GM18861 (cell line): ENCODE measurements at regions not wholly inside any gene's neighbourhood (a gene's known extent, or its start where the extent isn't known, plus 50 kb on each side); places are given as distances from the start of the nearest gene placed in this dataset.

ENCODE experiments used
- ATAC-seq: cut with Tn5 transposase; IDR thresholded peaks from one replicate; pipeline ENCODE4 v1.9.1; 2021; ENCODE audit not compliant: unreplicated experiment

DNA sequence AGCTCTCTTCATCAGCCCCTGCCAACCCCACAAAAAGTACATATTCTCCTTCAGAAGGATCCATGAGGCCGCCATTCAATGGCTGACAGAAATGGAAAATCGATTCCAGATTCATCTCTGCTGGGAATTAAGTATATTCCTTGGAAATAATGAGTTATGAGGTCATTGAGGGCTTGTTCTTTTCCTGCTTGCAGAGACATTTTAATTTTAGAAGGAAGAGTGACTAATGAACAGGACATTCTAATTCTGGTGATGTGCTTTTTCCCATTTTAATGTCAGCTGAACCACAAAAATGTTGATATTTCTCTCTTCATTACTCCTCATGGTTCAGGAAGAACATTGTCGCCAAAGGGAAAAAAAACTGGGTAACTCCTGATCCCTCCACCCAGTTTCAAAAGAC, 314.0 kb downstream of the PIK3R1 start:
- ATAC-seq: no peak

DNA sequence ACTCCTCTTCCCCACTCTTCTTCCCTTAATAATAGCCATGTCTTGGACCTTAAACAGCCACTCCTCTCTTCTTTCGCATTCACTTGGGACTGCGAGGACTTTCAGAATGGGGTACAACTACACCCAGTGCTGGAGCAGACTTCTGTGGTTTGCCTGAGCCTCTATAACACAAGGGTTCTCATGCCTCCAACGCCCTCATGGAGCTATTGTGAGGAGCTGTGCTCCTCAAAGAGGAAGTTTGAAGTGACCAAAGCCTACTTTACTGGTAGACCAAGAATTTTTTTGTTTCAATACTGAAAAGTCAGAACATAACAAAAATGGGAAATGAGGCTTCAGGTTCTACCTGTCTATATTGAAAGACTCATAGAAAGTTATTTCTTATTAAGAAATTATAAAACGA, 316.4 kb downstream of the PIK3R1 start:
- ATAC-seq: no peak

DNA sequence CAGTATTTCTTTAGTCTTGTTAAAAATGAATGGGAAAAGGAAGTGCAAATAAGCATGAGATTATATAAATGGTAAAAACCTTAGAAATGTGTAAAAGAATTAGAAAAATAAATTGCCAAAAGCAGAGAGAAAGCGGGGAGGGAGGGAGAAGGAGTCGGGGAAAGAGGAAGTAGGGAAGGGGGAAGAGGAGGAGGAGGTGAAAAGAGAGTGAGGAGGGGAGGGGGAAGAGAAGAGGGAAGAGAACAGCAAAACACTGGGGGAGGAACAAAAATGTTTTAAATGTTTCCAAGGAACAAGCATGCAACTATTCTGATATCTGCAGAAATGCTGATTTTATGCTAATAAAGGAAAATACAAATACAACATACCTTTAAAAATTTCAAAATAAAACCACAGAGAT, 317.5 kb downstream of the PIK3R1 start:
- ATAC-seq: no peak

DNA sequence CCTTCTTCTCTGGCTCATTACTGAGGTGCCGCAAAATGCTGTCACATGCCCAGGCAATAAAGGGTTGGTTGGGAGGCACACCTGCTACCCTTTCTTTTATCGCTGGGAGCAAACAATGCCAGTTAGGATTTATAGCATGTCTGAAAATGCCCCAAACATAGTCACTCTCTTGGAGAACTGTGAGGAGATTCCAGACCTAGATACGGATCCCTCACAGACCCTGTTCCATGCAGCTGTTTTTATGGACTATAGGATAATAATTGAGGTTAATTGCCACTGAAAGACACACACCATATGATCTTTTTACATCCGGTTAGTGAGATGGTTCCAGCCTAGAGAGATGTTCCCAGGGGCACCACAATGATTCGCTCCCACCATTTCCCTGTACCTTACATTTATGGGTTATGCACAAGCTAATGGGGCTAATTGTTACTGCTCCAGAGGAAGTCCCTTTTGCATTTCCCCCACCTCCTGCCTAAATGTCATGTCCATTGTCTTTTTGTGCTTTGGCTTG, 318.1 kb downstream of the PIK3R1 start:
- no peak for ATAC-seq

DNA sequence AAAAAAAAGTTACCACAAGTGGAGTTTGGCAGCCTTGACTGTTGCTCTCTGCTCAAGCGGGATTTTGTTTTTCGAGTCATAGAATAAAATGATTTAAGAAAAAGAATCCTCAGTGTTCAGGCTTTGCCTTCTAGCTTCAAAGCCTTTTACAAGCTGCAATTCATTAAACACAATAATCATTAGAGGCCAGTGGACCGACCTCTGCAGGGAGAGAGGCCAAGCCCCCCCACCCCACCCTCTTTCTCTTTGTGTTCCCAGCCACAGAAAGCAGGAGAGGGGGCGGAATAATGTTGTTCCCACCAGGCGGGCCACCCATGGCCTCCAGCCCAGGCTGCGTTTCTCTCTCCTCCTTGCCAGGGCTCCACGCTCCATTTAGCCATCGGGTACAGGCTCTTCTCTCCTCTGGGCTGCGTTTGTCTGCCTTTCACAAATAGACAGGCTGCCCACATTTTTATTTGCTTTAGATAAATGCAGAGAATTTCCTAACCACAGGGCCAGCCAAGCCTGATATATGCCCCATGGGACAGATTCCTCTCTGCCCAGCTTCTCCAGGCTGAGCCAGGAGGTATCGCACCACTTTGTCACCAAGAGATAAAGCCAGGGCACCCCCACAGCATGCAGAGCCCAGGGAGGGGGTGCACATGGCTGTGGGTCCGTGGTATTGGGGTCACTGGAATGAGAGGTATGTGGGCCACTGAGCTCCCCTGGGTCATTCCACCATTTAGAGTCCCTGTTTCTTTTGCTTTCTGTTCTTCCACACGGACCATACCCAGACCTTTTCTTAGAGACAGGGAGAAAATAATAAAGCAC, 318.8 kb downstream of the PIK3R1 start:
- ATAC-seq: no peak

DNA sequence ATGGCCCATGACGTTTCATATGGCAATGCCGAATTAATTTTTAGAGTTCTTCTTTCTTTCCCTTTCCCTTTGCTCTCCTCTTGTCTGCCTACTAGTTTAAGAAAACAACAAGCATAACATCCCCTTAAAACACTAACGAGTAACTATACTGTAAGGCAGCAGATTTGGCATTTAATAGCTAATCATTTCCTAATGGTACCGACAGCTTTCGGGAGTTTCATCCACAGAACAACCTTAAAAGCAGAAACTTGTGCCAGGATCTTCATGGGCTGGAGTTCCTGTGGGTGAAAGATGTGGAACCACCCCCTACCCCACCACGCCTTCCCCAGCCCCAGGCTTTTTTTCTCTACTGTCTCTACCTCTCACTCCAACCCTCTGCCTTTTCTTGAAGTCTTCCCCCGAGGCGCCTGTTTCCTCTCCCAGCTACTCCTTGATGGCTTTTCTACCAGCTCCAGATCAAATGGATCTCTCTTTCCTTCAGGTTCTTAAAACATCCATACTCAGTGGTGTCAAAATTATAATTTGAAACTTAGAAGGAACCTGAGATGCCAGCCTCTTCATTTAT, 319.5 kb downstream of the PIK3R1 start:
- no peak for ATAC-seq

DNA sequence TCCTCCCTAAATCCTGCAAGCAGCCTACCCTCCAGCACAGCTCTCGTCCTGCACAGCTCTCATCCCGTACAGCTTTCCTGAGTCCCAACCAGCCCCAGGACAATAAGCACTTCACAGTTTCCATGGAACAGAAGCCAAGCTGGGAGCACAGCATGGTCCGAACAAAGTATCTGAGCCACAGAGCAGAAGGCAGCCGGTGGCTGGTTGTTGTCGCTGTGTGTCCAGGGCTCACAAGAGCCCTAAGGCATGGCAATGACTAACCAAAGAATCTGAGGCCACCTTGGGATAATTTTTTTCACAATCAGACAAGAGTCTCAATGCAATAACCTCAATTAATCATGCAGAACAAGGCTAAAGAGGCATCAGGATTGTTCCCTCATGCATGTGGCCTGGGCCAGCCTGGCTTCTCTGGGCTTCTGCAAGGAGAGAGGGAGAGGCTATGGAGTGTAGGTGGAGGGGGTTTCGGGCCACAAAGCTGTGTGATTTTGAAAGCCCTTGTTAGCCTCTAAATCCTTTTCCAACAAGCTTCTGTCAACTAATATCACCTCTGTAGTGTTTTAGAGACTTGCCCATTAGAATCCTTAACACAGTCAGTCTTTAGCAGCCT, 323.4 kb downstream of the PIK3R1 start:
- ATAC-seq: no peak

DNA sequence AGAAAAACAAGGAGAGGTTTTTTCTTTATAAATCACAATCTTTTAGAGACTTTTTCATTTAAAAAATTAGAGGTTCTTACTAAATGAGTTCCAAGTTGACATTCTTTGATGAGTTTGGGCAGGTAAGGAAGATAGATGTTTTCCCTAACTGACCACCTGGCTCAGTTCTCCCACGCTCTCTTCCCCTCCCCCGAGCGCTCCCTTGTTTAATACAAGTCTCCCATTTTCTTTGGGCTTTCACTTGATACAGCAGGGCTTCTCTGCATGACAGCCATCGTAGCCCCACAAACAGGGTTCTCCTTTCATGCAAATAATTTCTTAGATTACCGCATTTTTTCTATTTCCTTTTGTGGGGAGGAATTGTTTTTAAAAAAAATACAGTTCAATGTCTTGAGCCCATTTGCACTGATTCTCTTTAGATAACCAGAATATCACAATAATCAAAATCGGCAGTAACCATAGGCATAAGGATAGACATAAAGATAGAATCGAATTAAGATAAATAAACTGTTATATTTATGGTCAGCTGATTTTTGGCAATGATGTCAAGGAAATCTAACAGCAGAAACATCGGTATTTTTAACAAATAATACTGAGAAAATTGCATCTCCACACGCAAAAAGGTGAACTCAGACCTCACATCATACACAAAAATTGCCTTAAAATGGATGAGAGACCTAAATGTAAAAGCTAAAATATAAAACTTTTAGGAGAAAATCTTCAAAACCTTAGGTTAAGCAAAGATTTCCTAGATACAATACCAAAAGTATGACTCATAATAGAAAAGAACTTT, 325.4 kb downstream of the PIK3R1 start:
- no peak for ATAC-seq

DNA sequence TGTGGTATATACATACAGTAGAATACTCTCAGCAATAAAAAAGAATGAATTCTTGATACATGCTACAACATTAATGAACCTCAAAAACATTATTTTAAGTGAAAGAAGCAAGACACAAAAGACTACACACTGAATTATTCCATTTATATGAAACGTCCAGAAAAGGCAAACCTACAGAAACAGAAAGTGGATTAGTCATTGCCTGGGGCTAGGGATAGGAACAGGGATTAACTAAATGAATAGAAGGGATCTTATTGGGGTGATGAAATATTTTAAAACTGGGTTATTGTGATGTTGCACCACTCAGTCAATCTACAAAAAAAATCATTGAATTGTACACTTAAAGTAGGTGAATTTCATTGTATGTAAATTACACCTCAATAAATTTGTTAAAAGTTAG, 326.7 kb downstream of the PIK3R1 start:
- no peak for ATAC-seq

DNA sequence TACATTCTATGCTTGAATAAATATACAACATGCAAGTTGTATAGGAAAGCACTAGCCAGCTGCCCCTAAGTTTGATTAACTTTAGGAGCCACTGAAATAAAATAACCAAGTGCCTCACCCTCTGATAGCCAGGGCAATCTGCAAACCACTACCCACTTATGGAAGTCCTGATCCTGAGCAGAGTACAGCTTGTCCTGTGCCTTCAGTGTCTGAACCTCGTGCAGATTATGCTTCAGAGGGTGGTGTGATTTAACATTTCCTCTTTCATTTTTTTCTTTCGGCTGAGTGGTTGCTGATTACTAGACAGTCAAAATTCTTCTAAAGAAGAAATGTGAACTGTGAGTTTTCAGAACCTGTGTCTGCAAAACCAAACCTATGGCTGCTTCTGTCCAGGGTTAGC, 327.7 kb downstream of the PIK3R1 start:
- no peak for ATAC-seq

DNA sequence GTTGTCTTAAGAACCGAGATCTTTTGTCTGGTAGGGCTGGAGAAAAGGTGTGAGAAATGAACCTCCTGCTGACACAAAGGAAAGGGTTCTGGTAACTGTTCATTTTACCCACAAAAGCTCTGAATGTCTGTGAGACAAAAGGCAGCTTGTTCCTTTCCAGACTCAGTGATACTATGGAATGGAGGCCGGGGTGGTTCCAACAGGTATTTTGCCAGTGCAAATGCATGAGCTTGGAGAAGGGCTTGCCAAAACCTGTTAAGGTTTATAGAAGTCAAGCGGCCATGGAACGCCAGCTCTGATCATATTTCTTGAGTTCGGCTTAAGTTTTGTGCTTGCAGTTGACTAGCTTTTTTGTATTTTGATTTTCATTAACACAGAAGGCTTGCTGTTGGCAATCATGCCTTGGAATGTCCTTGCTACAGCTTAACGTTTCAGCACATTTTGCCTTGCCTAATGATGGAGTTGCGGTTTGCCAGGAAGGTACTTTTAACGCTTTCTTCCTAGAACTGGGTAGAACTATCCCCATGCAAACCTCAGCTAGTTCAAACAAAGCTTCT, 328.6 kb downstream of the PIK3R1 start:
- ATAC-seq: no peak

DNA sequence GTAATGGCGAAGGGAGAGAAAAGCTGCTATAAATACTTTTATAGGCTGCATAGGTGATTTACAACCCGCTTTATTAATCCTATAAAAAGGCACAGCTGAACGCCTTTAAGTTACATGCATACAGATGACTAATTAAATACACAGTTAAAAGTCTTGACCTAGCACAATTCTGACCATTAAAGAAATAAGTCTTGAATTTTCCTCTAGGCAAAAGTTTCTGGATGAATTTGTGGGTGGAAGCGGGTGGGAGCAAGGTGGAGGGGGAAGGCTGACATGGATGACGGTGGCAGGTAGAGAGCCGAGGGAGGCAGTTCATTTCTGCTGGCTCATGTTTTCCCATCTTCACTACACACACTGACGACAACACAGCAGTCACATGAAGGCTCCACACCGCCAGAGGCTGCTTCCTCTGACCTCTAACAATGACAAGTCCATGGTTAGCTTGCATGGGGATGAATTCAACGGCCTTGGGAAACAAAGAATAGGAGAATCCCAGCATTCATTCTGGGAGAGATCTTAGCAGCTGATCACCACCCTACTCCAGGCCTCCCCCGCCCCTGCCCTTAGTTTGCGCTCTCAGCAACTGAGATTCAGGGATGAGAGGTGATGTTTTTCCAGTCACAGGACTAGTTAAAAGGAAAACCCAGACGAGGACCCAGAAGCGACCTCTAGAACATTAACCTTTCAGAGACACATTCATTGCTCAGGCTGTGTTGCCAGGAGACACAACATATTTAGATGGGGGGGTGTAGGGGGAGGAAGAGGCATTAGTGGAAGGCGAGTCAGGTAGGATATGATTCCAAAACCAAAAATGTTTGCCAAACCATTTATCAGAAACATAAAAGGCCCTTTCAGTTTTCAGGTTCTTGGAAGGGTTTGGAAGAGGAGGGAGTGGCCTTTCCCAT, 329.3 kb downstream of the PIK3R1 start:
- ATAC-seq: no peak

DNA sequence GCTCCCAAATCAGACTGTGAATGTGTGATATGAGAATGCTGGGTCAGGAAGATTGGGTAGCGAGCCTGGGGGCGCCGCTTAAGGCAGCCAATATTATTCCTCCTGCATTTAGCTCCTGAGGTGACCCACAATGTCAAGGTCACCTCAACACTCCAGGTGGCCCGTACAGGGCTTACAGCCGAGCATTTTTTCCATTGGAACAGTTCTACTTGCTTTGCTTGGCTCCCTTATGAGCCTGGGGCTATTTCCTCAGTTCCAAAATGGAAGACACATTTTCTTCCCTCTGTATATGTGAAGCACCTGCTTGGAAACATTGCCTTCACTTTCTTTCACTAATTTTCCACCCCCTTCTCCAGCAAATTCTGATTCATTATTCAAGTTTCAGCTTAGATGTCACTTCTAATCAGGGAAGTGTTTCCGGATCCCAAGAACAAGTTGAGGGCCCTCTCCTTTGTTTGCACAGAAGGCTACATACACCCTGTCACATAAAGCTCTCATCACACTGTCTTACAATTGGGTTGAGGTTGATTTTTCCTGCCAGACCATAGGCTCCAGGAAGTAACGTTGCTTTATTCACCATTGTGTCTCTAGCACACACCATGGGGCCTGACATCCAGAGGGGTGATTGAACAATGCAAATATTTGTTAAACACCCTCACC, 330.2 kb downstream of the PIK3R1 start:
- no peak for ATAC-seq

DNA sequence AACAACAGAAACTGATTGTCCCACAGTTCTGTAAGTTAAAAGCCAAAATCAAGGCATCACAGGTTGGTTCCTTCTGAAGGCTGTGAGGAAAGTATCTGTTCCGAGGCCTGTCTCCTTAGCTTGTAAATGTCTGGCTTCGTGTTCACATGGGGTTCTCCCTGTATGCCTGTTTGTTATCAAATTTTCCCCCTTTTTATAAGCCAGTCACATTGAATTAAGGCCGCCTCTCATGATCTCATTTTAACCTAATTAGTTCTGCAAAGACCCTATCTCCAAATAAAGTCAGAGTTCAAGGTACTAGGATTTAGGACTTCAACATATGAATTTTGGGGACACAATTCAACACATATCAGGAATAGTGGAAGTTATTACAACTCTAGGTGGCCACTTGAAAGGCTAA, 331.5 kb downstream of the PIK3R1 start:
- ATAC-seq: no peak

DNA sequence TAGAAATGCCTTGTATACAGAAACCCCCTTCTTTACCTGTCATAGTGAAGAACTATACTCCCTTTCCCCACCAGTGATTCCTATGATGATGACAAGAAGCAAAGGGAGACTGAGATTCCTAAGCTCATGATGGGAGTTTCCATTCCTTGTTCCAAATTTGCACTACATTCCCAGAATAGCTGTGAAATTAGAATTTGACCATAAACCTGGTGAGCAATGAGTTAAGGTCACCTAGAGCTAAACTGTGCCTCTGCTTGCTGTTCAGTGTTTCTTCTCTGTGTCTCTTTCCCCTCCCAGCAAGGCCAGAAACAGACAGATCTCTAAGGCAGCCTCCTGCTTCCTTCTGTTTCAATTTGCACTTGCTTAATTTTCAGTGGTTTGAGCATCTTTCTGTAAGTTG, 332.1 kb downstream of the PIK3R1 start:
- no peak for ATAC-seq

DNA sequence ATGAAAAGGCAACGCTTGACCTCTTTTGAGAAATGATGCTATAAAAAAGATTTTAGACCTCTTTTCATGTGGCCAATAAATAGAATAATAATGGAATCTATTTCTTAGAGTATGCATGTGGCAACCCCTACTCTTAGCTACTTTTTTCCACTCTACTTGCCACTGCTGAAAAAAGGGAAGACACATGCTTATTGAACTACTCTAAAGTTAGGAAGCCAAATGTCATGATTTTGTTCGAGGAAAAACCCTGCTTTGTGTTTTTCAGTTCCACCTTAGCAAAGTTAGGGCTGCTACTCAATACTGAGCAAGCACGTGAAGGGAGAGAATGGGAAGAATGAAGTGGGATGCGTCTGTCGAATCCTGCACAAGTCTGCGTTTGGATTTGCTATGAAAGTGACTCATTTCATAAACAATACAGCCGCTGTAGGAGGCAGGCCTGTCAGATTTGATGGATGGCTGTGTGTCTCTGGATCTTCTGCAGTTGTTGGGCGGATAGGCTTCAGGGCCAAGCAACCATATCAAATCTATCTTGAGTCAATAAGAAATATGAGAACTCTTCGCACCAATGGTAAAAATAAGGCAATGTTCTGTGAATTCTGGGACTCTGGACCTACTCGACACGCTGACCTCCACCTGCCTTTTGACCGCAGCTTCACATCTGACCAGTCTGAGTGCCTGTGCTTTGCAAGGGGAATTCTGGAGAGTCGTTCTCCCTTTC, 333.6 kb downstream of the PIK3R1 start:
- no peak for ATAC-seq

DNA sequence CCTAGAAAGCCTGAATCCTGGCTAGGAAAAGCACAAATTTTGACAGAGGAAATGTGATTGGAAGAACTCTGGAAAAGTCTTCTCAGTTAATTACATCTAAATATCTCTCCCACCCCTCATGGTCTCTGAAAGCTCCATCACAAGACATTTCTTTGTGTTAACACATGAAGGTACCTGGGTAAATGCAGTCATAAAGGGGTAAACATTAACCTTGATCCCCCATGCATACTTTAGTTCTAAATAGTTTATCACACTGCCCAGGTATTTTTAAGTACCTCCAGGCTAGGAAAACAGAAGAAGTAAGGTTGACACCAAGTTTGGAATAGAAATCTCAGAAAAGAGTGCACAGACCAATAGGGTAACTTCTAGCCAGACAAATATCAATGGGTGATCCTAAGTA, 334.5 kb downstream of the PIK3R1 start:
- no peak for ATAC-seq

DNA sequence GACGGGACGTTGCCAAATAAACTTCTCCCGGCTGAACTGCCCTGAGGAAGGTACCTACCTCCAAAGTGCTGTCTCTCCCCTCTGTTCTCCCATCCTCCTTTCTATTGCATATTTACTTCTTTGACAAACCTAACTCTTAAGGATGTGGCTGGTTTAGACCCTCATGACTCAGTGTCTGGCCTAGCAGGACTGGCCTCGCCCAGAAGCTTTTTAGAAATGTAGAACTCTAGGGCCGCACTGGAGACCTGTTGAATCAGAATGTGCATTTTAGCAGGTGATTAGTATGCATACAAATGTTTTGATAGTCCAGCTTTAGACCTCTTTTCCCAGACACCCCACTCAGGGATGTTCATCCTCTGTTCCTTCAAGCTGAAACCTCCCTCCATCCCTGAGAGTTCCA, 335.9 kb downstream of the PIK3R1 start:
- no peak for ATAC-seq
